PFSK-1 (cell line): ENCODE measurements at regions not wholly inside any gene's neighbourhood (a gene's known extent, or its start where the extent isn't known, plus 50 kb on each side); places are given as distances from the start of the nearest gene placed in this dataset.

ENCODE experiments used
- FOXP2 ChIP-seq: optimal IDR thresholded peaks from 2 replicates; pipeline ENCODE3; 2011; ENCODE audit warnings: borderline replicate concordance, control low read depth, inconsistent platforms; ENCODE audit not compliant: insufficient read depth; ENCODE audit errors: extremely low read length, extremely low read depth
- POLR2AphosphoS5 ChIP-seq: IDR thresholded peaks from 2 replicates; pipeline ENCODE4 v1.6.1; 2012; ENCODE audit warnings: low read depth, mild to moderate bottlenecking, control low read depth, low read length, moderate library complexity
- REST ChIP-seq, 2 experiments: IDR thresholded peaks; 2 replicates each; pipeline versions ENCODE4 v1.6.1 to v1.8.0; 2011 to 2012; ENCODE audit warnings: low read depth in 2 of 2, low read length in 2 of 2, control low read depth in 1 of 2, inconsistent platforms in 1 of 2, mild to moderate bottlenecking in 1 of 2, moderate library complexity in 1 of 2; ENCODE audit not compliant: insufficient read depth in 1 of 2
- SIN3A ChIP-seq: IDR thresholded peaks from 2 replicates; pipeline ENCODE4 v1.6.1; 2012; ENCODE audit warnings: mild to moderate bottlenecking, low read length, moderate library complexity, borderline replicate concordance; ENCODE audit not compliant: insufficient read depth
- TAF1 ChIP-seq: IDR thresholded peaks from 2 replicates; pipeline ENCODE4 v1.6.1; 2012; ENCODE audit warnings: low read length, control low read depth, borderline replicate concordance; ENCODE audit not compliant: insufficient read depth

- TF ChIP-seq POLR2AphosphoS5: no peak
- TF ChIP-seq SIN3A: no peak
- TF ChIP-seq TAF1: no peak
- TF ChIP-seq REST (IDR thresholded peaks at IDR 0.05; ENCODE audit: insufficient read depth in 1 of 2, low read depth in 2 of 2, low read length in 2 of 2): no peak
- TF ChIP-seq FOXP2: no peak
These were observed 270.5 kb downstream of the OSTF1 start for GRCh38 chr9:75358846-75359245.
